CD4-positive, alpha-beta T cell (primary cell): ENCODE measurements at regions not wholly inside any gene's neighbourhood (a gene's known extent, or its start where the extent isn't known, plus 50 kb on each side); places are given as distances from the start of the nearest gene placed in this dataset.

Source experiments
- ATAC-seq: fragments of 200-7000 bp; cut with Tn5 transposase; one replicate; pipeline ENCODE4 v1.10.0; 2022; ENCODE audit warnings: mild to moderate bottlenecking; ENCODE audit not compliant: poor library complexity
- CTCF ChIA-PET: fragments of 350-600 bp; sonication (Branson Sonifier 250); formaldehyde crosslinking; loops from one replicate; lab custom pipeline; 2021; ENCODE audit warnings: antibody characterized with exemption, inconsistent platforms; lab: Charles Lee
- POLR2A ChIA-PET: fragments of 350-600 bp; sonication (Branson Sonifier 250); formaldehyde crosslinking; loops from one replicate; lab custom pipeline; 2021; ENCODE audit warnings: antibody characterized with exemption, inconsistent platforms; lab: Charles Lee
- DNase-seq, 14 experiments: peaks; one replicate each; pipeline ENCODE4 v3.0.0-alpha.2; 2013 to 2020; ENCODE audit warnings: mixed read lengths in 2 of 14
- H3K27ac ChIP-seq, 2 donors: one replicate each; pipeline versions ENCODE4 v1.5.1 to v1.7.0; 2013; ENCODE audit warnings: low read length in 2 of 2, low read depth in 1 of 2, mild to moderate bottlenecking in 1 of 2
- H3K27me3 ChIP-seq, 2 experiments: 1 replicate in 1 of 2; 2 replicates in 1 of 2; pipeline versions ENCODE4 v1.6.1 to v1.7.0; 2013; ENCODE audit warnings: low read length in 2 of 2, control low read depth in 1 of 2, mild to moderate bottlenecking in 1 of 2, moderate library complexity in 1 of 2; ENCODE audit not compliant: insufficient read depth in 2 of 2, control insufficient read depth in 1 of 2
- H3K36me3 ChIP-seq: one replicate; pipeline ENCODE4 v1.6.1; 2013; ENCODE audit warnings: low read length, control low read depth; ENCODE audit not compliant: insufficient read depth
- H3K4me1 ChIP-seq: one replicate; pipeline ENCODE4 v1.6.1; 2013; ENCODE audit warnings: low read length, control low read depth; ENCODE audit not compliant: insufficient read depth
- H3K4me3 ChIP-seq: one replicate; pipeline ENCODE4 v1.5.1; 2013; ENCODE audit warnings: mild to moderate bottlenecking, low read length, moderate library complexity
- H3K9me3 ChIP-seq, 2 experiments: 1 replicate in 1 of 2; 2 replicates in 1 of 2; pipeline versions ENCODE4 v1.6.1 to v1.7.0; 2013; ENCODE audit warnings: low read length in 2 of 2, mild to moderate bottlenecking in 2 of 2, control low read depth in 1 of 2, moderate library complexity in 1 of 2; ENCODE audit not compliant: control insufficient read depth in 1 of 2, insufficient read depth in 1 of 2
- H3K27ac Mint-ChIP-seq: one replicate; pipeline ENCODE4 v1.8.0; 2020; ENCODE audit warnings: mixed read lengths
- H3K27me3 Mint-ChIP-seq: one replicate; pipeline ENCODE4 v1.8.0; 2021; ENCODE audit warnings: mixed read lengths
- H3K36me3 Mint-ChIP-seq: one replicate; pipeline ENCODE4 v1.8.0; 2021; ENCODE audit warnings: low read depth, mixed read lengths
- H3K4me1 Mint-ChIP-seq: one replicate; pipeline ENCODE4 v1.8.0; 2021; ENCODE audit warnings: low read depth, mixed read lengths
- H3K4me3 Mint-ChIP-seq: one replicate; pipeline ENCODE4 v1.8.0; 2020; ENCODE audit warnings: mild to moderate bottlenecking, mixed read lengths
- H3K9me3 Mint-ChIP-seq: one replicate; pipeline ENCODE4 v1.8.0; 2020; ENCODE audit warnings: mixed read lengths
- CTCF ChIP-seq: fragments of 200-600 bp; IDR thresholded peaks from one replicate; pipeline ENCODE4 v1.8.0; 2022; ENCODE audit warnings: antibody characterized with exemption, mild to moderate bottlenecking
- intact Hi-C, 2 experiments: fragments of 100-400 bp; cut with DNase I in 1 of 2; cut with micrococcal nuclease in 1 of 2; formaldehyde crosslinking; loops; one replicate each; pipeline versions ENCODE4 v1.15.1 to v1.9.0; 2023 to 2025; cut with DNase I, micrococcal nuclease

GRCh38 chr16:61007694-61008093 is 1028.5 kb downstream of the CDH8 start:
- no peak for TF ChIP-seq CTCF
- ATAC-seq (no peak), DNase-seq (no peak)
- Histone ChIP-seq H3K4me1 (no peaks in the 10 kb centered on the region), H3K27ac (no peak overlapping the region), H3K4me3 (no peak overlapping the region), H3K9me3 (no peaks in the 10 kb centered on the region), H3K27me3 (no peaks in the 10 kb centered on the region), H3K36me3 (no peaks in the 10 kb centered on the region)
- no peak overlapping the region for H3K27ac Mint-ChIP-seq
- H3K4me3 Mint-ChIP-seq, result no peak overlapping the region
- intact Hi-C loops, result no loop called here
- ChIA-PET POLR2A (no interaction called here), CTCF (no interaction called here)
- H3K9me3 Mint-ChIP-seq, result peaks cover 9% of the 10 kb centered on the region
- no peaks in the 10 kb centered on the region for H3K36me3 Mint-ChIP-seq
- H3K4me1 Mint-ChIP-seq, result no peaks in the 10 kb centered on the region
- no peaks in the 10 kb centered on the region for H3K27me3 Mint-ChIP-seq

- Histone ChIP-seq H3K9me3 (no peaks in the 10 kb centered on the region), H3K27ac (no peak overlapping the region), H3K27me3 (no peaks in the 10 kb centered on the region), H3K4me1 (no peaks in the 10 kb centered on the region), H3K4me3 (no peak overlapping the region), H3K36me3 (no peaks in the 10 kb centered on the region)
- no peaks in the 10 kb centered on the region for H3K4me1 Mint-ChIP-seq
- POLR2A ChIA-PET, result no interaction called here
- no peaks in the 10 kb centered on the region for H3K36me3 Mint-ChIP-seq
- no peak for ATAC-seq
- CTCF ChIA-PET, result no interaction called here
- no peak for TF ChIP-seq CTCF
- intact Hi-C loops, result no loop called here
- no peak overlapping the region for H3K27ac Mint-ChIP-seq
- no peak for DNase-seq
- no peak overlapping the region for H3K4me3 Mint-ChIP-seq
- peaks cover 2% of the 10 kb centered on the region for H3K9me3 Mint-ChIP-seq
- H3K27me3 Mint-ChIP-seq, result no peaks in the 10 kb centered on the region
Measured at GRCh38 chr16:61005952-61006351, 1030.3 kb downstream of the CDH8 start.

- H3K9me3 Mint-ChIP-seq, result peaks cover 7% of the 10 kb centered on the region
- ATAC-seq (no peak), DNase-seq (no peak)
- no peaks in the 10 kb centered on the region for H3K4me1 Mint-ChIP-seq
- H3K4me3 Mint-ChIP-seq, result no peak overlapping the region
- Histone ChIP-seq H3K9me3 (no peaks in the 10 kb centered on the region), H3K36me3 (no peaks in the 10 kb centered on the region), H3K27me3 (no peaks in the 10 kb centered on the region), H3K27ac (no peak overlapping the region), H3K4me1 (no peaks in the 10 kb centered on the region), H3K4me3 (no peak overlapping the region)
- H3K36me3 Mint-ChIP-seq, result no peaks in the 10 kb centered on the region
- ChIA-PET CTCF (no interaction called here), POLR2A (no interaction called here)
- intact Hi-C loops, result no loop called here
- H3K27me3 Mint-ChIP-seq, result no peaks in the 10 kb centered on the region
- H3K27ac Mint-ChIP-seq, result no peak overlapping the region
- TF ChIP-seq CTCF, result no peak
Measured at GRCh38 chr16:61002479-61003204, 1033.6 kb downstream of the CDH8 start.
